Stimulated activated naive CD4-positive, alpha-beta T cell treated with Interleukin-2 at 50 U/mL for 16 hours (primary cell): ENCODE measurements at regions not wholly inside any gene's neighbourhood (a gene's known extent, or its start where the extent isn't known, plus 50 kb on each side); places are given as distances from the start of the nearest gene placed in this dataset.

Experiments
- DNase-seq: peaks from one replicate; lab custom pipeline; 2025; lab: John Stamatoyannopoulos, UW

- no peak for DNase-seq
Measured at GRCh38 chr2:190809139-190809764, 71.4 kb upstream of the GLS start.

GRCh38 chr2:190809876-190810525, 70.6 kb upstream of the GLS start:
- no peak for DNase-seq

- DNase-seq = no peak
Measured at GRCh38 chr2:190810981-190811587, 69.5 kb upstream of the GLS start.

- no peak for DNase-seq
Measured at GRCh38 chr2:190811811-190812210, 68.8 kb upstream of the GLS start.

- no peak for DNase-seq
Measured at GRCh38 chr2:190812506-190813294, 67.9 kb upstream of the GLS start.

- DNase-seq = no peak
Measured at GRCh38 chr2:190815226-190815625, 65.4 kb upstream of the GLS start.

- no peak for DNase-seq
Measured at GRCh38 chr2:190817082-190817481, 63.5 kb upstream of the GLS start.

GRCh38 chr2:190819840-190820301, 60.8 kb upstream of the GLS start:
- no peak for DNase-seq

GRCh38 chr2:190820416-190820815, 60.2 kb upstream of the GLS start:
- no peak for DNase-seq

GRCh38 chr2:190822043-190822442, 58.6 kb upstream of the GLS start:
- no peak for DNase-seq

GRCh38 chr2:190827720-190828119, 52.9 kb upstream of the GLS start:
- no peak for DNase-seq

GRCh38 chr2:190829642-190830041, 51.0 kb upstream of the GLS start:
- no peak for DNase-seq
